WTC11 (cell line): ENCODE measurements at regions not wholly inside any gene's neighbourhood (a gene's known extent, or its start where the extent isn't known, plus 50 kb on each side); places are given as distances from the start of the nearest gene placed in this dataset.
A peak's percentile ranks its signal among the peaks of the same experiment; 100 is the strongest.

ENCODE experiments used
- ATAC-seq: fragments of 200-7000 bp; cut with Tn5 transposase; 2 replicates; pipeline ENCODE4 v1.10.0; 2021; ENCODE audit warnings: mild to moderate bottlenecking, moderate library complexity
- CTCF ChIA-PET: fragments of 300-600 bp; sonication (Branson Sonifier 250); formaldehyde crosslinking; loops from one replicate; lab custom pipeline; 2021; ENCODE audit warnings: antibody characterized with exemption; lab: Charles Lee
- POLR2A ChIA-PET: fragments of 350-600 bp; sonication (Branson Sonifier 250); formaldehyde crosslinking; loops from one replicate; lab custom pipeline; 2021; ENCODE audit warnings: antibody characterized with exemption; lab: Charles Lee
- DNase-seq: peaks from one replicate; pipeline ENCODE4 v3.0.0; 2021; ENCODE audit warnings: low spot score
- H3K27ac Mint-ChIP-seq: 2 replicates; pipeline ENCODE4 v1.8.0; 2021; ENCODE audit warnings: mixed read lengths
- H3K27me3 Mint-ChIP-seq: 2 replicates; pipeline ENCODE4 v1.8.0; 2021; ENCODE audit warnings: low read depth, mild to moderate bottlenecking, moderate library complexity, mixed read lengths
- H3K36me3 Mint-ChIP-seq: 2 replicates; pipeline ENCODE4 v1.8.0; 2021; ENCODE audit warnings: mixed read lengths
- H3K4me1 Mint-ChIP-seq: 2 replicates; pipeline ENCODE4 v1.8.0; 2022; ENCODE audit warnings: mixed read lengths
- H3K4me3 Mint-ChIP-seq: 2 replicates; pipeline ENCODE4 v1.8.0; 2021; ENCODE audit warnings: mild to moderate bottlenecking, moderate library complexity, mixed read lengths
- H3K9me3 Mint-ChIP-seq: 2 replicates; pipeline ENCODE4 v1.8.0; 2021; ENCODE audit warnings: mixed read lengths
- ARID4B ChIP-seq: sonication (generic); formaldehyde crosslinking; IDR thresholded peaks from 2 replicates; pipeline ENCODE4 v1.8.0; 2023; ENCODE audit warnings: missing genetic modification reagents, mild to moderate bottlenecking, borderline replicate concordance
- CDX4 ChIP-seq: fragments of 250-450 bp; sonication (Bioruptor Pico); IDR thresholded peaks from 2 replicates; pipeline ENCODE4 v1.9.0; 2021; ENCODE audit warnings: moderate library complexity, mild to moderate bottlenecking, inconsistent platforms, borderline replicate concordance
- EMX1 ChIP-seq: fragments of 250-450 bp; sonication (Bioruptor Pico); IDR thresholded peaks from 2 replicates; pipeline ENCODE4 v1.8.0; 2021; ENCODE audit warnings: mild to moderate bottlenecking
- GRHL2 ChIP-seq: fragments of 250-450 bp; sonication (Bioruptor Pico); IDR thresholded peaks from 2 replicates; pipeline ENCODE4 v1.8.0; 2022; ENCODE audit warnings: mild to moderate bottlenecking, moderate library complexity; ENCODE audit not compliant: insufficient replicate concordance, severe bottlenecking
- JAZF1 ChIP-seq: fragments of 250-450 bp; sonication (Bioruptor Pico); IDR thresholded peaks from 2 replicates; pipeline ENCODE4 v1.9.0; 2021; ENCODE audit warnings: moderate library complexity, mild to moderate bottlenecking, inconsistent platforms
- MAX ChIP-seq: sonication (generic); formaldehyde crosslinking; IDR thresholded peaks from 2 replicates; pipeline ENCODE4 v1.8.0; 2022; ENCODE audit warnings: mild to moderate bottlenecking, missing genetic modification reagents
- MLX ChIP-seq: sonication (generic); formaldehyde crosslinking; IDR thresholded peaks from 2 replicates; pipeline ENCODE4 v1.8.1; 2023; ENCODE audit warnings: mild to moderate bottlenecking, missing genetic modification reagents, moderate library complexity
- MXD4 ChIP-seq: fragments of 250-450 bp; sonication (Bioruptor Pico); IDR thresholded peaks from 2 replicates; pipeline ENCODE4 v1.8.0; 2021; ENCODE audit warnings: mild to moderate bottlenecking, moderate library complexity, borderline replicate concordance
- MYBL2 ChIP-seq: sonication (generic); formaldehyde crosslinking; IDR thresholded peaks from 2 replicates; pipeline ENCODE4 v1.8.1; 2023; ENCODE audit warnings: mild to moderate bottlenecking, moderate library complexity, missing genetic modification reagents
- NR3C1 ChIP-seq: sonication (generic); formaldehyde crosslinking; conservative IDR thresholded peaks from 2 replicates; pipeline ENCODE4 v1.8.1; 2023; ENCODE audit warnings: low read depth, mild to moderate bottlenecking, missing genetic modification reagents
- RELA ChIP-seq: sonication (generic); formaldehyde crosslinking; IDR thresholded peaks from 2 replicates; pipeline ENCODE4 v1.8.1; 2022; ENCODE audit warnings: missing genetic modification reagents, mild to moderate bottlenecking, borderline replicate concordance
- RORB ChIP-seq: fragments of 250-450 bp; sonication (Bioruptor Pico); IDR thresholded peaks from 2 replicates; pipeline ENCODE4 v1.9.0; 2021; ENCODE audit warnings: mild to moderate bottlenecking
- SMAD4 ChIP-seq: sonication (generic); formaldehyde crosslinking; IDR thresholded peaks from 2 replicates; pipeline ENCODE4 v1.8.0; 2022; ENCODE audit warnings: mild to moderate bottlenecking, missing genetic modification reagents
- SOX15 ChIP-seq: fragments of 250-450 bp; sonication (Bioruptor Pico); IDR thresholded peaks from 2 replicates; pipeline ENCODE4 v1.9.0; 2021; ENCODE audit warnings: mild to moderate bottlenecking
- TP53 ChIP-seq: sonication (generic); formaldehyde crosslinking; IDR thresholded peaks from 2 replicates; pipeline ENCODE4 v1.8.1; 2023; ENCODE audit warnings: mild to moderate bottlenecking, missing genetic modification reagents
- ZBTB43 ChIP-seq: sonication (generic); formaldehyde crosslinking; IDR thresholded peaks from 2 replicates; pipeline ENCODE4 v1.8.1; 2023; ENCODE audit warnings: mild to moderate bottlenecking, missing genetic modification reagents
- ZNF263 ChIP-seq: sonication (generic); formaldehyde crosslinking; IDR thresholded peaks from 2 replicates; pipeline ENCODE4 v1.8.1; 2022; ENCODE audit warnings: low read depth, mild to moderate bottlenecking, moderate library complexity, missing genetic modification reagents
- ZNF423 ChIP-seq: fragments of 250-450 bp; sonication (Bioruptor Pico); IDR thresholded peaks from 2 replicates; pipeline ENCODE4 v2.1.2; 2022; ENCODE audit warnings: mild to moderate bottlenecking, moderate library complexity
- ZSCAN18 ChIP-seq: fragments of 250-450 bp; sonication (Bioruptor Pico); IDR thresholded peaks from 2 replicates; pipeline ENCODE4 v2.1.2; 2022; ENCODE audit warnings: mild to moderate bottlenecking, moderate library complexity

GRCh38 chr15:58340176-58340575 is 91.6 kb upstream of the LIPC start:
- peaks cover under 1% of the 10 kb centered on the region; the same call in 1 of the 2 replicates for H3K9me3 Mint-ChIP-seq
- TF ChIP-seq NR3C1 (CRISPR knock-in tag) (no peak), SMAD4 (no peak), MXD4 (CRISPR knock-in tag) (no peak), ZSCAN18 (no peak)
- no peaks in the 10 kb centered on the region; the same call in 1 of the 2 replicates for H3K36me3 Mint-ChIP-seq
- ATAC-seq, result no peak
- no peak overlapping the region for H3K27ac Mint-ChIP-seq
- DNase-seq, result no peak
- H3K27me3 Mint-ChIP-seq, result no peaks in the 10 kb centered on the region
- ChIA-PET CTCF (interaction anchor here (0.7 to 1.0 kb wide), 2 partner anchors 9 to 100 kb away, joined by 3 read pairs; no protein-coding TSS in a partner anchor), POLR2A (no interaction called here)
- peaks cover 19% of the 10 kb centered on the region for H3K4me1 Mint-ChIP-seq
- no peak overlapping the region for H3K4me3 Mint-ChIP-seq

GRCh38 chr15:58342508-58342907 is 89.3 kb upstream of the LIPC start:
- H3K27ac Mint-ChIP-seq, result no peak overlapping the region
- no peak for TF ChIP-seq JAZF1 (CRISPR knock-in tag)
- no peak for TF ChIP-seq EMX1 (CRISPR knock-in tag)
- no peak for TF ChIP-seq MLX (CRISPR knock-in tag)
- no peak for TF ChIP-seq ZNF423 (CRISPR knock-in tag)
- TF ChIP-seq RORB (CRISPR knock-in tag), result no peak
- no peak for TF ChIP-seq ZBTB43 (CRISPR knock-in tag)
- no peak for TF ChIP-seq RELA
- no peak for TF ChIP-seq TP53 (CRISPR knock-in tag)
- no peak for TF ChIP-seq SOX15 (CRISPR knock-in tag)
- no peak for TF ChIP-seq MAX (CRISPR knock-in tag)
- TF ChIP-seq CDX4, result no peak
- TF ChIP-seq MYBL2 (CRISPR knock-in tag), result no peak
- no peak for TF ChIP-seq ARID4B (CRISPR knock-in tag)
- TF ChIP-seq ZNF263, result no peak
- TF ChIP-seq GRHL2 (CRISPR knock-in tag), result no peak
- TF ChIP-seq, all 79 proteins: peak for 0
- ChIA-PET CTCF (interaction anchor here (1.3 kb wide), 1 partner anchor 73 kb away, joined by 6 read pairs; no protein-coding TSS in a partner anchor), POLR2A (no interaction called here)
- H3K9me3 Mint-ChIP-seq, result no peaks in the 10 kb centered on the region
- peaks cover 19% of the 10 kb centered on the region for H3K4me1 Mint-ChIP-seq
- ATAC-seq (peak; percentile 36; the same call in 1 of the 2 replicates), DNase-seq (no peak)
- H3K27me3 Mint-ChIP-seq, result no peaks in the 10 kb centered on the region
- H3K4me3 Mint-ChIP-seq, result no peak overlapping the region
- no peaks in the 10 kb centered on the region for H3K36me3 Mint-ChIP-seq
